NCI-H2171 (cell line): ENCODE measurements at regions not wholly inside any gene's neighbourhood (a gene's known extent, or its start where the extent isn't known, plus 50 kb on each side); places are given as distances from the start of the nearest gene placed in this dataset.

Experiments used
- DNase-seq: peaks from one replicate; lab custom pipeline; 2025; lab: John Stamatoyannopoulos, UW

GRCh38 chr5:22988937-22989336 lies 135.8 kb upstream of the CDH12 start:
- no peak for DNase-seq

- no peak for DNase-seq
Measured at GRCh38 chr5:22986281-22986680, 133.1 kb upstream of the CDH12 start.

- no peak for DNase-seq
Measured at GRCh38 chr5:22985446-22985845, 132.3 kb upstream of the CDH12 start.

- no peak for DNase-seq
Measured at GRCh38 chr5:22970956-22971618, 117.9 kb upstream of the CDH12 start.

- no peak for DNase-seq
Measured at GRCh38 chr5:22970491-22970890, 117.3 kb upstream of the CDH12 start.

- no peak for DNase-seq
Measured at GRCh38 chr5:22968386-22968785, 115.2 kb upstream of the CDH12 start.

GRCh38 chr5:22965960-22966359 lies 112.8 kb upstream of the CDH12 start:
- DNase-seq = no peak

GRCh38 chr5:22964632-22965031 lies 111.5 kb upstream of the CDH12 start:
- DNase-seq = no peak

- peak; percentile 41 for DNase-seq
Measured at GRCh38 chr5:22958462-22959262, 105.5 kb upstream of the CDH12 start.

GRCh38 chr5:22947921-22948320 lies 94.8 kb upstream of the CDH12 start:
- DNase-seq = no peak

- no peak for DNase-seq
Measured at GRCh38 chr5:22938362-22938761, 85.2 kb upstream of the CDH12 start.

GRCh38 chr5:22928821-22929482 lies 75.8 kb upstream of the CDH12 start:
- DNase-seq = no peak

GRCh38 chr5:22926574-22926973 lies 73.4 kb upstream of the CDH12 start:
- DNase-seq = no peak

GRCh38 chr5:22918511-22918910 lies 65.4 kb upstream of the CDH12 start:
- no peak for DNase-seq

- no peak for DNase-seq
Measured at GRCh38 chr5:22916393-22916792, 63.2 kb upstream of the CDH12 start.

- DNase-seq = no peak
Measured at GRCh38 chr5:22911019-22911418, 57.9 kb upstream of the CDH12 start.

- no peak for DNase-seq
Measured at GRCh38 chr5:22910523-22910922, 57.4 kb upstream of the CDH12 start.

GRCh38 chr5:22908586-22908985 lies 55.4 kb upstream of the CDH12 start:
- no peak for DNase-seq

- DNase-seq = no peak
Measured at GRCh38 chr5:22908129-22908528, 55.0 kb upstream of the CDH12 start.
